SK-N-SH treated with all-trans-retinoic acid at 6 μM for 48 hours (cell line): ENCODE measurements at regions not wholly inside any gene's neighbourhood (a gene's known extent, or its start where the extent isn't known, plus 50 kb on each side); places are given as distances from the start of the nearest gene placed in this dataset.

Source experiments
- ATAC-seq: fragments of 200-7000 bp; cut with Tn5 transposase; 3 replicates; pipeline ENCODE4 v1.9.1; 2020; ENCODE audit warnings: mild to moderate bottlenecking, moderate library complexity
- ARNTL ChIP-seq: fragments of 450-650 bp; formaldehyde crosslinking; IDR thresholded peaks from 2 replicates; pipeline ENCODE4 v1.5.0; 2020; ENCODE audit warnings: low read depth, mild to moderate bottlenecking, moderate library complexity, borderline replicate concordance
- BACH2 ChIP-seq: fragments of 250-450 bp; sonication (Bioruptor Pico); IDR thresholded peaks from 2 replicates; pipeline ENCODE4 v1.9.0; 2021; ENCODE audit warnings: mild to moderate bottlenecking, borderline replicate concordance
- CREB5 ChIP-seq: fragments of 250-450 bp; sonication (Bioruptor Pico); IDR thresholded peaks from 2 replicates; pipeline ENCODE4 v1.5.1; 2020; ENCODE audit warnings: low read depth, mild to moderate bottlenecking, moderate library complexity
- CSDC2 ChIP-seq: fragments of 250-450 bp; sonication (Bioruptor Pico); IDR thresholded peaks from 2 replicates; pipeline ENCODE4 v1.5.0; 2020; ENCODE audit warnings: mild to moderate bottlenecking, moderate library complexity
- ESRRG ChIP-seq: fragments of 250-450 bp; sonication (Bioruptor Pico); IDR thresholded peaks from 2 replicates; pipeline ENCODE4 v1.6.1; 2021; ENCODE audit warnings: mild to moderate bottlenecking
- GLIS3 ChIP-seq: fragments of 250-450 bp; sonication (Bioruptor Pico); IDR thresholded peaks from 2 replicates; pipeline ENCODE4 v1.5.0; 2020; ENCODE audit warnings: mild to moderate bottlenecking, moderate library complexity
- ISL1 ChIP-seq: fragments of 250-450 bp; sonication (Bioruptor Pico); IDR thresholded peaks from 2 replicates; pipeline ENCODE4 v2.1.2; 2022; ENCODE audit warnings: mild to moderate bottlenecking, moderate library complexity
- OSR1 ChIP-seq: fragments of 250-450 bp; sonication (Bioruptor Pico); IDR thresholded peaks from 2 replicates; pipeline ENCODE4 v1.8.0; 2022; ENCODE audit warnings: moderate library complexity, mild to moderate bottlenecking, inconsistent platforms
- PPARA ChIP-seq: fragments of 250-450 bp; sonication (Bioruptor Pico); IDR thresholded peaks from 2 replicates; pipeline ENCODE4 v1.5.0; 2020; ENCODE audit warnings: mild to moderate bottlenecking, borderline replicate concordance
- RARB ChIP-seq: fragments of 250-450 bp; sonication (Bioruptor Pico); IDR thresholded peaks from 2 replicates; pipeline ENCODE4 v1.8.0; 2021; ENCODE audit warnings: mild to moderate bottlenecking, moderate library complexity
- SNAI2 ChIP-seq: fragments of 250-450 bp; sonication (Bioruptor Pico); IDR thresholded peaks from 2 replicates; pipeline ENCODE4 v1.5.0; 2020; ENCODE audit warnings: mild to moderate bottlenecking, moderate library complexity
- TCF4 ChIP-seq: fragments of 250-450 bp; sonication (Bioruptor Pico); IDR thresholded peaks from 2 replicates; pipeline ENCODE4 v1.8.0; 2021; ENCODE audit warnings: mild to moderate bottlenecking, moderate library complexity, borderline replicate concordance
- TOX ChIP-seq: fragments of 250-450 bp; sonication (Bioruptor Pico); IDR thresholded peaks from 2 replicates; pipeline ENCODE4 v1.8.0; 2021; ENCODE audit warnings: mild to moderate bottlenecking, moderate library complexity, borderline replicate concordance
- TSHZ2 ChIP-seq: fragments of 250-450 bp; sonication (Bioruptor Pico); IDR thresholded peaks from 2 replicates; pipeline ENCODE4 v1.5.0; 2020; ENCODE audit warnings: mild to moderate bottlenecking, moderate library complexity
- ZC3H10 ChIP-seq: fragments of 250-450 bp; sonication (Bioruptor Pico); IDR thresholded peaks from 2 replicates; pipeline ENCODE4 v1.5.1; 2021; ENCODE audit warnings: mild to moderate bottlenecking, moderate library complexity
- ZFP3 ChIP-seq: fragments of 250-450 bp; sonication (Bioruptor Pico); IDR thresholded peaks from 2 replicates; pipeline ENCODE4 v1.5.0; 2020; ENCODE audit warnings: mild to moderate bottlenecking, moderate library complexity
- ZFP30 ChIP-seq: fragments of 450-650 bp; formaldehyde crosslinking; IDR thresholded peaks from 2 replicates; pipeline ENCODE4 v1.5.0; 2022; ENCODE audit warnings: mild to moderate bottlenecking, moderate library complexity
- ZNF565 ChIP-seq: fragments of 450-650 bp; formaldehyde crosslinking; conservative IDR thresholded peaks from 2 replicates; pipeline ENCODE4 v1.5.0; 2020; ENCODE audit warnings: low read depth, mild to moderate bottlenecking, moderate library complexity
- ZNF70 ChIP-seq: fragments of 450-650 bp; formaldehyde crosslinking; IDR thresholded peaks from 2 replicates; pipeline ENCODE4 v1.5.0; 2020; ENCODE audit warnings: mild to moderate bottlenecking, moderate library complexity
- ZNF8 ChIP-seq: fragments of 450-650 bp; formaldehyde crosslinking; IDR thresholded peaks from 2 replicates; pipeline ENCODE4 v1.5.0; 2020; ENCODE audit warnings: mild to moderate bottlenecking, moderate library complexity
- TF ChIP-seq, protein P1 (sequence below): fragments of 250-450 bp; sonication (Bioruptor Pico); IDR thresholded peaks from 2 replicates; pipeline ENCODE4 v1.5.1; 2021; ENCODE audit warnings: mild to moderate bottlenecking, moderate library complexity
- TF ChIP-seq, protein P2 (sequence below): fragments of 250-450 bp; sonication (Bioruptor Pico); IDR thresholded peaks from 2 replicates; pipeline ENCODE4 v1.8.0; 2020; ENCODE audit warnings: mild to moderate bottlenecking, moderate library complexity, borderline replicate concordance
- TF ChIP-seq, protein P3 (sequence below): fragments of 250-450 bp; sonication (Bioruptor Pico); IDR thresholded peaks from 2 replicates; pipeline ENCODE4 v1.8.0; 2021; ENCODE audit warnings: low read depth, mild to moderate bottlenecking, moderate library complexity, borderline replicate concordance

GRCh38 chr15:26280281-26280680 lies 417.2 kb upstream of the ATP10A start:
- ATAC-seq, result no peak
- TF ChIP-seq, protein P1, sequence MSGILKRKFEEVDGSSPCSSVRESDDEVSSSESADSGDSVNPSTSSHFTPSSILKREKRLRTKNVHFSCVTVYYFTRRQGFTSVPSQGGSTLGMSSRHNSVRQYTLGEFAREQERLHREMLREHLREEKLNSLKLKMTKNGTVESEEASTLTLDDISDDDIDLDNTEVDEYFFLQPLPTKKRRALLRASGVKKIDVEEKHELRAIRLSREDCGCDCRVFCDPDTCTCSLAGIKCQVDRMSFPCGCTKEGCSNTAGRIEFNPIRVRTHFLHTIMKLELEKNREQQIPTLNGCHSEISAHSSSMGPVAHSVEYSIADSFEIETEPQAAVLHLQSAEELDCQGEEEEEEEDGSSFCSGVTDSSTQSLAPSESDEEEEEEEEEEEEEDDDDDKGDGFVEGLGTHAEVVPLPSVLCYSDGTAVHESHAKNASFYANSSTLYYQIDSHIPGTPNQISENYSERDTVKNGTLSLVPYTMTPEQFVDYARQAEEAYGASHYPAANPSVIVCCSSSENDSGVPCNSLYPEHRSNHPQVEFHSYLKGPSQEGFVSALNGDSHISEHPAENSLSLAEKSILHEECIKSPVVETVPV (CRISPR knock-in tag), result no peak
- TF ChIP-seq ZNF565 (CRISPR knock-in tag), result no peak
- no peak for TF ChIP-seq BACH2 (CRISPR knock-in tag)
- no peak for TF ChIP-seq OSR1
- no peak for TF ChIP-seq TSHZ2 (CRISPR knock-in tag)
- TF ChIP-seq, protein P2, sequence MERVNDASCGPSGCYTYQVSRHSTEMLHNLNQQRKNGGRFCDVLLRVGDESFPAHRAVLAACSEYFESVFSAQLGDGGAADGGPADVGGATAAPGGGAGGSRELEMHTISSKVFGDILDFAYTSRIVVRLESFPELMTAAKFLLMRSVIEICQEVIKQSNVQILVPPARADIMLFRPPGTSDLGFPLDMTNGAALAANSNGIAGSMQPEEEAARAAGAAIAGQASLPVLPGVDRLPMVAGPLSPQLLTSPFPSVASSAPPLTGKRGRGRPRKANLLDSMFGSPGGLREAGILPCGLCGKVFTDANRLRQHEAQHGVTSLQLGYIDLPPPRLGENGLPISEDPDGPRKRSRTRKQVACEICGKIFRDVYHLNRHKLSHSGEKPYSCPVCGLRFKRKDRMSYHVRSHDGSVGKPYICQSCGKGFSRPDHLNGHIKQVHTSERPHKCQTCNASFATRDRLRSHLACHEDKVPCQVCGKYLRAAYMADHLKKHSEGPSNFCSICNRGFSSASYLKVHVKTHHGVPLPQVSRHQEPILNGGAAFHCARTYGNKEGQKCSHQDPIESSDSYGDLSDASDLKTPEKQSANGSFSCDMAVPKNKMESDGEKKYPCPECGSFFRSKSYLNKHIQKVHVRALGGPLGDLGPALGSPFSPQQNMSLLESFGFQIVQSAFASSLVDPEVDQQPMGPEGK (CRISPR knock-in tag), result no peak
- no peak for TF ChIP-seq CREB5 (CRISPR knock-in tag)
- TF ChIP-seq GLIS3 (CRISPR knock-in tag), result no peak
- TF ChIP-seq ZNF70 (CRISPR knock-in tag), result no peak
- TF ChIP-seq ZFP30, result no peak
- TF ChIP-seq ZNF8 (CRISPR knock-in tag), result no peak
- no peak for TF ChIP-seq RARB
- no peak for TF ChIP-seq ARNTL (CRISPR knock-in tag)
- no peak for TF ChIP-seq SNAI2 (CRISPR knock-in tag)
- no peak for TF ChIP-seq TCF4
- TF ChIP-seq CSDC2 (CRISPR knock-in tag), result no peak

DNA sequence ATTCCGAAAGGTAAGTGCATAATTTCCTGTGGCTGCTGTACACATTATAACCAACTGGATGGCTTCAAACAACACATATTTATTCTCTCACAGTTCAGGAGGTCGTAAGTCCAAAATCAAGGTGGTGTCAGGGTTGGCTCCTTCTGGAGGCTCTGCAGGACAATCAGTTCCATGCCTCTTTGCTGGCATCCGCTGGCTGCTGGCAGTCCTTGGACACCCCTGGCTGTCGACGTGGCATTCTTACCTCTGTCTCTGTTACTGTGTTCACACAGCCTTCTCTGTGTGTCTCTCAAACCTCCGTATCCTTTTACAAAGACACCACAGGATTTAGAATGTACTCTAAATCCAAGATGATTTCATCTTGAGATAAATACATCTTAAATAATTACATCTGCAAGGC lies 398.8 kb upstream of the ATP10A start:
- no peak for ATAC-seq
- TF ChIP-seq CREB5 (CRISPR knock-in tag) (no peak), GLIS3 (CRISPR knock-in tag) (no peak), ZNF8 (CRISPR knock-in tag) (no peak), SNAI2 (CRISPR knock-in tag) (no peak), ZC3H10 (CRISPR knock-in tag) (no peak), ESRRG (no peak), TCF4 (no peak), ISL1 (CRISPR knock-in tag) (no peak), ZFP30 (no peak), CSDC2 (CRISPR knock-in tag) (no peak), PPARA (CRISPR knock-in tag) (no peak), ZFP3 (CRISPR knock-in tag) (no peak), TOX (CRISPR knock-in tag) (no peak), OSR1 (no peak), ARNTL (CRISPR knock-in tag) (no peak), ZNF70 (CRISPR knock-in tag) (no peak), RARB (no peak), TSHZ2 (CRISPR knock-in tag) (no peak)
- TF ChIP-seq, protein P3, sequence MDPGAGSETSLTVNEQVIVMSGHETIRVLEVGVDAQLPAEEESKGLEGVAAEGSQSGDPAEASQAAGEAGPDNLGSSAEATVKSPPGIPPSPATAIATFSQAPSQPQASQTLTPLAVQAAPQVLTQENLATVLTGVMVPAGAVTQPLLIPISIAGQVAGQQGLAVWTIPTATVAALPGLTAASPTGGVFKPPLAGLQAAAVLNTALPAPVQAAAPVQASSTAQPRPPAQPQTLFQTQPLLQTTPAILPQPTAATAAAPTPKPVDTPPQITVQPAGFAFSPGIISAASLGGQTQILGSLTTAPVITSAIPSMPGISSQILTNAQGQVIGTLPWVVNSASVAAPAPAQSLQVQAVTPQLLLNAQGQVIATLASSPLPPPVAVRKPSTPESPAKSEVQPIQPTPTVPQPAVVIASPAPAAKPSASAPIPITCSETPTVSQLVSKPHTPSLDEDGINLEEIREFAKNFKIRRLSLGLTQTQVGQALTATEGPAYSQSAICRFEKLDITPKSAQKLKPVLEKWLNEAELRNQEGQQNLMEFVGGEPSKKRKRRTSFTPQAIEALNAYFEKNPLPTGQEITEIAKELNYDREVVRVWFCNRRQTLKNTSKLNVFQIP (CRISPR knock-in tag), result no peak
